ENCODE measurements at regions not wholly inside any gene's neighbourhood (a gene's known extent, or its start where the extent isn't known, plus 50 kb on each side); places are given as distances from the start of the nearest gene placed in this dataset.
"Not testable (repeated sequence)": the region's sequence is repeated elsewhere in the genome, so short reads cannot be mapped to it uniquely, and the experiment has no call there.

- H3K4me1 ChIP-seq (ENCODE audit: insufficient read depth, low read length); H3K9me3 ChIP-seq (ENCODE audit: control insufficient read depth, insufficient read depth, low read length); H3K36me3 ChIP-seq (ENCODE audit: insufficient read depth, low read length); H3K9ac ChIP-seq (ENCODE audit: low read depth, low read length): not testable (repeated sequence)
Measured at GRCh38 chr14:19097750-19098149, 130.5 kb downstream of the POTEM start.

DNA sequence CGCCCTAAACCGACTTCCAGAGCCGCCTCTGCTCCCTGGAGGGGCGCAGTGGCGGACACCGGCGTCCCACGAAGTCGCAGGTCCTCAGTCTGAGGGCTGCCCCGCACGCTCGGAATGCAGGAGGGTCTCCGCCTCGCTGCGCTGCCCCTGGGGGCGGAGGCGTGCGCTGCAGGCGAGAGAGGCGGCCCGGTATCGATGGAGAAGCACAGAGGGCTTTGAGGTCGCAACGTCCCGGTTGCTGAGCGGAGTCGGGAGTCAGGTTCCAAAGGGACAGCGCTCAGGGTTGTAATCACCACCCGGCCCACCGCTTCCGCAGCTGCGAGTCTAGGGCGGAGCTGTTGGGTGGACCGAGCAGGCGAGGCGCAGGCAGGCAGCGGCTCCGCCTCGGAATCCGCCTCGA, 131.0 kb downstream of the POTEM start:
- H3K9ac ChIP-seq (ENCODE audit: low read depth, low read length); H3K36me3 ChIP-seq (ENCODE audit: insufficient read depth, low read length); H3K9me3 ChIP-seq (ENCODE audit: control insufficient read depth, insufficient read depth, low read length); H3K4me1 ChIP-seq (ENCODE audit: insufficient read depth, low read length): not testable (repeated sequence)

- H3K36me3 ChIP-seq (ENCODE audit: insufficient read depth, low read length); H3K4me1 ChIP-seq (ENCODE audit: insufficient read depth, low read length); H3K9me3 ChIP-seq (ENCODE audit: control insufficient read depth, insufficient read depth, low read length); H3K9ac ChIP-seq (ENCODE audit: low read depth, low read length): not testable (repeated sequence)
Measured at GRCh38 chr14:19098732-19099131, 131.5 kb downstream of the POTEM start.

DNA sequence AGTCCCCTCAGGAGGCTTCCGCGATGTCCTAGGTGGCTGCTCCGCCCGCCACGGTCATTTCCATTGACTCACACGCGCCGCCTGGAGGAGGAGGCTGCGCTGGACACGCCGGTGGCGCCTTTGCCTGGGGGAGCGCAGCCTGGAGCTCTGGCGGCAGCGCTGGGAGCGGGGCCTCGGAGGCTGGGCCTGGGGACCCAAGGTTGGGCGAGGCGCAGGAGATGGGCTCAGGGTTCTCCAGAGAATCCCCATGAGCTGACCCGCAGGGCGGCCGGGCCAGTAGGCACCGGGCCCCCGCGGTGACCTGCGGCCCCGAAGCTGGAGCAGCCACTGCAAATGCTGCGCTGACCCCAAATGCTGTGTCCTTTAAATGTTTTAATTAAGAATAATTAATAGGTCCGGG, 132.1 kb downstream of the POTEM start:
- H3K36me3 ChIP-seq (ENCODE audit: insufficient read depth, low read length); H3K9ac ChIP-seq (ENCODE audit: low read depth, low read length); H3K9me3 ChIP-seq (ENCODE audit: control insufficient read depth, insufficient read depth, low read length); H3K4me1 ChIP-seq (ENCODE audit: insufficient read depth, low read length): not testable (repeated sequence)

- H3K4me1 ChIP-seq (ENCODE audit: insufficient read depth, low read length); H3K9ac ChIP-seq (ENCODE audit: low read depth, low read length); H3K9me3 ChIP-seq (ENCODE audit: control insufficient read depth, insufficient read depth, low read length); H3K36me3 ChIP-seq (ENCODE audit: insufficient read depth, low read length): not testable (repeated sequence)
Measured at GRCh38 chr14:19099939-19100338, 132.7 kb downstream of the POTEM start.

DNA sequence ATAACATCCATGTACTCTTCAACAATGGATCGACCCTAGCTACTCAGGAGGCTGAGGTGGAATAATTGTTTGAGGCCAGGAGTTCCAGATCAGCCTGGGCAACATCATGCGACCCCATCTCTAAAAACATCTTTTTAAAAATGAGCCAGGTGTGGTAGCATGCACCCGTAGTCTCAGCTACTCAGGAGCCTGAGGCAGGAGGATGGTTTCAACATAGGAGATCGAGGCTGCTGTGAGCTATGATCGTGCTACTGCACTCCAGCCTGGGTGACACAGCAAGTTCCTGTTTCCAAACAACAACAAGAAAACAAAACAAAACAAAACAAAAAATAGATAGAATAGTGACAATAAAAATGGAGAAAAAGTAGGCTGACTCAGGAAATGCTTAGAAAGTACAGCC, 138.3 kb downstream of the POTEM start:
- H3K4me1 ChIP-seq (ENCODE audit: insufficient read depth, low read length); H3K9me3 ChIP-seq (ENCODE audit: control insufficient read depth, insufficient read depth, low read length); H3K36me3 ChIP-seq (ENCODE audit: insufficient read depth, low read length); H3K9ac ChIP-seq (ENCODE audit: low read depth, low read length): not testable (repeated sequence)

DNA sequence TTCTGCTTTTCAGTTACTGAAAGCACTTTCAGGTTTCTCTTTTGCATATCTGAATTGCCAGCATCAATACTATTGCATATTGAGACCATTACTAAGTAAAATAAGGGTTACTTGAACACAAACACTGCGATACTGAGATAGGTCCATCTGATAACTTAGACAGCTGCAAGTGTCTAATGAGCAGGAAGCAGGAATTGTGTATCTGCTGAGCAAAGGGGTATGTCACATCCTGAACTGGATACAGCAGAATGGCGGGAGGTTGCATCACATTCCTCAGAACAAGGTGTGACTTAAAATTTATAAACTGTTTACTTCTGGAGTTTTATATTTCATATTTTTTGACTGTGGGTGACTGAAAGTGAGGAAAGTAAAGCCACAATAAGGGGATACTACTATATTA, 142.7 kb downstream of the POTEM start:
- H3K4me1 ChIP-seq (ENCODE audit: insufficient read depth, low read length); H3K9me3 ChIP-seq (ENCODE audit: control insufficient read depth, insufficient read depth, low read length); H3K36me3 ChIP-seq (ENCODE audit: insufficient read depth, low read length); H3K9ac ChIP-seq (ENCODE audit: low read depth, low read length): not testable (repeated sequence)

- H3K9ac ChIP-seq (ENCODE audit: low read depth, low read length); H3K4me1 ChIP-seq (ENCODE audit: insufficient read depth, low read length); H3K36me3 ChIP-seq (ENCODE audit: insufficient read depth, low read length); H3K9me3 ChIP-seq (ENCODE audit: control insufficient read depth, insufficient read depth, low read length): not testable (repeated sequence)
Measured at GRCh38 chr14:19120383-19120782, 153.1 kb downstream of the POTEM start.

GRCh38 chr14:19126269-19127051, 159.2 kb downstream of the POTEM start:
- H3K36me3 ChIP-seq (ENCODE audit: insufficient read depth, low read length); H3K9me3 ChIP-seq (ENCODE audit: control insufficient read depth, insufficient read depth, low read length); H3K9ac ChIP-seq (ENCODE audit: low read depth, low read length); H3K4me1 ChIP-seq (ENCODE audit: insufficient read depth, low read length): not testable (repeated sequence)

GRCh38 chr14:19127664-19128435, 160.6 kb downstream of the POTEM start:
- not testable (repeated sequence) for H3K9ac ChIP-seq (ENCODE audit: low read depth, low read length); H3K9me3 ChIP-seq (ENCODE audit: control insufficient read depth, insufficient read depth, low read length); H3K36me3 ChIP-seq (ENCODE audit: insufficient read depth, low read length); H3K4me1 ChIP-seq (ENCODE audit: insufficient read depth, low read length)

- not testable (repeated sequence) for H3K4me1 ChIP-seq (ENCODE audit: insufficient read depth, low read length); H3K9ac ChIP-seq (ENCODE audit: low read depth, low read length); H3K36me3 ChIP-seq (ENCODE audit: insufficient read depth, low read length); H3K9me3 ChIP-seq (ENCODE audit: control insufficient read depth, insufficient read depth, low read length)
Measured at GRCh38 chr14:19131553-19131952, 164.3 kb downstream of the POTEM start.

DNA sequence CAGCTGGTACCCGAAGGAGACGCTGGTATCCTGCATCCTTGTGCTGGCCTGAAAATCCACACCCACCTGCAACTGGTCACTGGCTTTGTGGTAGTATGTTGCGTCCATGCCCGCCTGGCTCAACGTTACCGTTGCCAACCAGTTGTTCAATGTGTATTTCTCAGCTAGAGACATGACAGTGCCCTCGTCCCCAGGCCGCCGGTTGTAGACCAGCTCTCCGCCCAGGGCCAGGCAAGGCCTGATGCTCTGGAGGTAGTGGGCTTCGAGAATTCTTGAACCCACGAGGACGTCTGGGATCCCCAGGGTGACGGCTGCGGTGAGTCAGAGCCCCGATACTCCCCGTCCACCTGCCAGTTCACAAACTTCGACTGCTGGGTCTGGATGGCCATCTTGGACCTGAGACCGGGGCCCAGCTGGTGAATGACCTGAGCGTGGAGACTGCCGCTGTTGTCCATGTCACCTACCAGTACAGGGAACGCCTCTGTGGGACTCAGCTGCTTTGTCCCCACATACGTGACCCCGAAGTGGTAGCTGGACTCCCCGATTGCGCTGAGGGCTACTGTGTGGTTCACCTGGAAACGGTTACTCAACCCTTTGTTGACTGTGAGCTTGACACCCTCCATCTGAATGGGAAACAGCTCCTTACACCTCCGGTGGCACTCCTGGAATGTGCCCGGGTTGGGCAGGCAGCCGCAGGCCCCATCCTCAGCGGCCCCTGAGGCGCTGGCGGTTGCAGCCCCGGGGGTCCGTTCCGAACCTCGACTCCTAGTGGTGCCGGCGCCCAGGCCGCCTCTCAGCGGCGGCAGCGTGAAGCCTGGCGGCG, 165.0 kb downstream of the POTEM start:
- not testable (repeated sequence) for H3K9me3 ChIP-seq (ENCODE audit: control insufficient read depth, insufficient read depth, low read length); H3K4me1 ChIP-seq (ENCODE audit: insufficient read depth, low read length); H3K9ac ChIP-seq (ENCODE audit: low read depth, low read length); H3K36me3 ChIP-seq (ENCODE audit: insufficient read depth, low read length)

DNA sequence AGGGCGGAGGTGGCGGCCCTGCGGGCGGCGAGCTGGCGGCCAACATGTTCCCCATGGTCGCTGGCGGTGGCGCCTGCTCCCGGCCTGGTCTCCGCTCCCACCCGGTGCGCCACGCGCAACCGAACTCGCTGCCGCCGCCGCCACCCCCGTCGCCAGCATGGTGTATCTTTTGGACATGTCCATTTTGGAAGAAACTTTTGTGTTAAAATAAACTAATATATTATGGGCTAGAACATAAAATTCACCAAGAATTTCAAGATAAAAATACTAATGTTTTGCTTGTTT, 165.5 kb downstream of the POTEM start:
- not testable (repeated sequence) for H3K4me1 ChIP-seq (ENCODE audit: insufficient read depth, low read length); H3K9ac ChIP-seq (ENCODE audit: low read depth, low read length); H3K9me3 ChIP-seq (ENCODE audit: control insufficient read depth, insufficient read depth, low read length); H3K36me3 ChIP-seq (ENCODE audit: insufficient read depth, low read length)

- H3K9ac ChIP-seq (ENCODE audit: low read depth, low read length); H3K36me3 ChIP-seq (ENCODE audit: insufficient read depth, low read length); H3K4me1 ChIP-seq (ENCODE audit: insufficient read depth, low read length); H3K9me3 ChIP-seq (ENCODE audit: control insufficient read depth, insufficient read depth, low read length): not testable (repeated sequence)
Measured at GRCh38 chr14:19157106-19157709, 190.0 kb downstream of the POTEM start.

DNA sequence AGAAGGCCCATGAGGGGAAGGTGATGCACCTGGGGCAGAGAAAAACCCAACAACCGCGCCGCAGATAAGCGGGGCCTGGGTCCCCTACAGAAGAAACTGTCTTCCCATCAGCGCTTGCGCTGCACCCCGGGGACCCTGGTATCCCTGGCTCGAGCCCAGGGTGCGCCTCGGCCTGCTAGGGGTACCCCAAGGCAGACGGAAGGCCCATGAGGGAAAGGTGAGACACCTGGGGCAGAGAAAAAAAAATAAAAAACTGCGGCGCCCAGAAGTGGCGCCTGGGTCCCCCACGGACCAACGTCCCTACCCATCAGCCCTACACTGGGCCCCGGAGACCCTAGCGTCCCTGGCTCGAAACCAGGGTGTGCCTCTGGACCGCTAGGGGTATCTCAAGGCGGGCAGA, 190.8 kb downstream of the POTEM start:
- not testable (repeated sequence) for H3K36me3 ChIP-seq (ENCODE audit: insufficient read depth, low read length); H3K4me1 ChIP-seq (ENCODE audit: insufficient read depth, low read length); H3K9ac ChIP-seq (ENCODE audit: low read depth, low read length); H3K9me3 ChIP-seq (ENCODE audit: control insufficient read depth, insufficient read depth, low read length)
